Immature natural killer cell (primary cell): ENCODE measurements at regions not wholly inside any gene's neighbourhood (a gene's known extent, or its start where the extent isn't known, plus 50 kb on each side); places are given as distances from the start of the nearest gene placed in this dataset.
"Not testable (repeated sequence)": the region's sequence is repeated elsewhere in the genome, so short reads cannot be mapped to it uniquely, and the experiment has no call there.

Experiments used
- DNase-seq, 3 donors: peaks; one replicate each; pipeline ENCODE4 v3.0.0; 2022; ENCODE audit warnings: mixed read lengths in 1 of 3
- H3K27ac Mint-ChIP-seq, 6 donors: one replicate each; pipeline ENCODE4 v1.8.0; 2020; ENCODE audit warnings: mixed read lengths in 6 of 6, mild to moderate bottlenecking in 5 of 6, inconsistent platforms in 4 of 6, moderate library complexity in 3 of 6
- H3K27me3 Mint-ChIP-seq, 3 donors: one replicate each; pipeline ENCODE4 v1.8.0; 2020 to 2021; ENCODE audit warnings: low read depth in 3 of 3, mild to moderate bottlenecking in 3 of 3, mixed read lengths in 3 of 3, moderate library complexity in 3 of 3, inconsistent platforms in 1 of 3
- H3K36me3 Mint-ChIP-seq, 3 donors: one replicate each; pipeline ENCODE4 v1.8.0; 2020; ENCODE audit warnings: mixed read lengths in 3 of 3, inconsistent platforms in 2 of 3, mild to moderate bottlenecking in 2 of 3
- H3K4me1 Mint-ChIP-seq, 2 donors: one replicate each; pipeline ENCODE4 v1.8.0; 2020; ENCODE audit warnings: inconsistent platforms in 2 of 2, mild to moderate bottlenecking in 2 of 2, mixed read lengths in 2 of 2, moderate library complexity in 1 of 2
- H3K4me3 Mint-ChIP-seq, 5 donors: one replicate each; pipeline ENCODE4 v1.8.0; 2020; ENCODE audit warnings: mild to moderate bottlenecking in 5 of 5, mixed read lengths in 5 of 5, inconsistent platforms in 3 of 5, moderate library complexity in 3 of 5
- H3K9me3 Mint-ChIP-seq, 6 donors: one replicate each; pipeline ENCODE4 v1.8.0; 2020; ENCODE audit warnings: mild to moderate bottlenecking in 6 of 6, mixed read lengths in 6 of 6, inconsistent platforms in 4 of 6, moderate library complexity in 3 of 6

- peaks cover 0 to 3% (median 0%) of the 10 kb centered on the region in 3 donors for H3K36me3 Mint-ChIP-seq
Observed at GRCh38 chr7:140283472-140283871, 106.7 kb upstream of the KDM7A start.

GRCh38 chr7:140281960-140282359, 105.2 kb upstream of the KDM7A start:
- no peak for DNase-seq
- Mint-ChIP-seq H3K27me3 (peaks cover 0 to 3% (median 2%) of the 10 kb centered on the region in 3 donors), H3K27ac (no peak overlapping the region), H3K36me3 (peaks cover 0 to 3% (median 0%) of the 10 kb centered on the region in 3 donors), H3K4me1 (no peaks in the 10 kb centered on the region), H3K4me3 (no peak overlapping the region), H3K9me3 (no peaks in the 10 kb centered on the region)

More at GRCh38 chr7:140283472-140283871, 106.7 kb upstream of the KDM7A start:
- Mint-ChIP-seq H3K27ac (no peak overlapping the region), H3K9me3 (no peaks in the 10 kb centered on the region), H3K27me3 (peaks cover 0 to 3% (median 2%) of the 10 kb centered on the region in 3 donors), H3K4me3 (no peak overlapping the region), H3K4me1 (no peaks in the 10 kb centered on the region)
- DNase-seq = no peak

GRCh38 chr7:140281255-140281654, 104.5 kb upstream of the KDM7A start:
- no peak for DNase-seq
- Mint-ChIP-seq H3K9me3 (no peaks in the 10 kb centered on the region), H3K4me3 (no peak overlapping the region), H3K27ac (no peak overlapping the region), H3K4me1 (no peaks in the 10 kb centered on the region), H3K36me3 (peaks cover 0 to 3% (median 0%) of the 10 kb centered on the region in 3 donors), H3K27me3 (peaks cover 0 to 3% (median 2%) of the 10 kb centered on the region in 3 donors)

GRCh38 chr7:140276001-140276400, 99.2 kb upstream of the KDM7A start:
- no peak for DNase-seq
- no peaks in the 10 kb centered on the region for H3K4me1 Mint-ChIP-seq
- H3K4me3 Mint-ChIP-seq = no peak overlapping the region
- H3K27me3 Mint-ChIP-seq = peaks cover 0 to 2% (median 1%) of the 10 kb centered on the region in 3 donors
- H3K9me3 Mint-ChIP-seq = no peaks in the 10 kb centered on the region
- H3K36me3 Mint-ChIP-seq = no peaks in the 10 kb centered on the region
- H3K27ac Mint-ChIP-seq = no peak overlapping the region

- no peak overlapping the region for H3K4me3 Mint-ChIP-seq
- no peaks in the 10 kb centered on the region for H3K4me1 Mint-ChIP-seq
- no peaks in the 10 kb centered on the region for H3K9me3 Mint-ChIP-seq
- H3K27ac Mint-ChIP-seq = no peak overlapping the region
- H3K36me3 Mint-ChIP-seq = no peaks in the 10 kb centered on the region
- DNase-seq = no peak
- peaks cover 0 to 1% (median 0%) of the 10 kb centered on the region in 3 donors for H3K27me3 Mint-ChIP-seq
Observed at GRCh38 chr7:140275069-140275965, 98.5 kb upstream of the KDM7A start.

GRCh38 chr7:140273417-140273816, 96.6 kb upstream of the KDM7A start:
- Mint-ChIP-seq H3K36me3 (no peaks in the 10 kb centered on the region), H3K27me3 (no peaks in the 10 kb centered on the region), H3K27ac (no peak overlapping the region), H3K9me3 (no peaks in the 10 kb centered on the region), H3K4me1 (peaks cover 6 to 9% of the 10 kb centered on the region in 2 donors), H3K4me3 (no peak overlapping the region)
- no peak for DNase-seq

GRCh38 chr7:140271643-140271968, 94.8 kb upstream of the KDM7A start:
- not testable (repeated sequence) for H3K4me1 Mint-ChIP-seq, H3K36me3 Mint-ChIP-seq, DNase-seq, H3K4me3 Mint-ChIP-seq, H3K27ac Mint-ChIP-seq, H3K27me3 Mint-ChIP-seq, H3K9me3 Mint-ChIP-seq

GRCh38 chr7:140269004-140269638, 92.3 kb upstream of the KDM7A start:
- H3K27me3 Mint-ChIP-seq = no peaks in the 10 kb centered on the region

GRCh38 chr7:140267381-140268226, 90.8 kb upstream of the KDM7A start:
- H3K36me3 Mint-ChIP-seq = no peaks in the 10 kb centered on the region
- H3K27me3 Mint-ChIP-seq = peaks cover 0 to under 1% (median under 1%) of the 10 kb centered on the region in 3 donors
- H3K9me3 Mint-ChIP-seq = no peaks in the 10 kb centered on the region
- no peak overlapping the region for H3K4me3 Mint-ChIP-seq
- H3K27ac Mint-ChIP-seq = peak overlapping the region in 2 of 6 donors; percentile 49 to 86
- DNase-seq = no peak
- peaks cover 16 to 22% of the 10 kb centered on the region in 2 donors for H3K4me1 Mint-ChIP-seq

More at GRCh38 chr7:140269004-140269638, 92.3 kb upstream of the KDM7A start:
- Mint-ChIP-seq H3K9me3 (no peaks in the 10 kb centered on the region), H3K4me1 (peaks cover 6 to 9% of the 10 kb centered on the region in 2 donors), H3K36me3 (no peaks in the 10 kb centered on the region), H3K4me3 (peak overlapping the region in 2 of 5 donors; percentile 13 to 27), H3K27ac (peak overlapping the region in 5 of 6 donors; percentile 24 to 57 (median 26))
- peak in 1 of 3 donors; percentile 16 for DNase-seq

- DNase-seq = peak; percentile 52 to 63 (median 61)
- Mint-ChIP-seq H3K4me3 (peak overlapping the region; percentile 8 to 71 (median 38)), H3K4me1 (peaks cover 22 to 25% of the 10 kb centered on the region in 2 donors), H3K27me3 (peaks cover 2 to 6% (median 5%) of the 10 kb centered on the region in 3 donors), H3K9me3 (no peaks in the 10 kb centered on the region), H3K36me3 (no peaks in the 10 kb centered on the region), H3K27ac (peak overlapping the region; percentile 60 to 98 (median 88))
Observed at GRCh38 chr7:140263277-140263676, 86.5 kb upstream of the KDM7A start.

GRCh38 chr7:140262242-140262903, 85.6 kb upstream of the KDM7A start:
- H3K36me3 Mint-ChIP-seq = peaks cover 0 to 2% (median 0%) of the 10 kb centered on the region in 3 donors
- peak; percentile 10 to 36 (median 21) for DNase-seq
- peaks cover 22 to 25% of the 10 kb centered on the region in 2 donors for H3K4me1 Mint-ChIP-seq
- peaks cover 2 to 6% (median 5%) of the 10 kb centered on the region in 3 donors for H3K27me3 Mint-ChIP-seq
- H3K9me3 Mint-ChIP-seq = no peaks in the 10 kb centered on the region
- H3K27ac Mint-ChIP-seq = peak overlapping the region; percentile 64 to 98 (median 84)
- peak overlapping the region; percentile 52 to 85 (median 60) for H3K4me3 Mint-ChIP-seq

- Mint-ChIP-seq H3K4me3 (peak overlapping the region in 1 of 5 donors; percentile 45), H3K9me3 (no peaks in the 10 kb centered on the region), H3K27ac (peak overlapping the region in 5 of 6 donors; percentile 43 to 86 (median 65)), H3K36me3 (peaks cover 0 to 6% (median 0%) of the 10 kb centered on the region in 3 donors), H3K27me3 (peaks cover 2 to 6% (median 5%) of the 10 kb centered on the region in 3 donors), H3K4me1 (peaks cover 22 to 25% of the 10 kb centered on the region in 2 donors)
- DNase-seq = peak in 1 of 3 donors; percentile 17
Observed at GRCh38 chr7:140261522-140261921, 84.7 kb upstream of the KDM7A start.

GRCh38 chr7:140261105-140261486, 84.3 kb upstream of the KDM7A start:
- peak overlapping the region in 2 of 6 donors; percentile 43 to 86 for H3K27ac Mint-ChIP-seq
- peaks cover 0 to 6% (median 0%) of the 10 kb centered on the region in 3 donors for H3K36me3 Mint-ChIP-seq
- no peak overlapping the region for H3K4me3 Mint-ChIP-seq
- H3K9me3 Mint-ChIP-seq = no peaks in the 10 kb centered on the region
- peaks cover 22 to 25% of the 10 kb centered on the region in 2 donors for H3K4me1 Mint-ChIP-seq
- peaks cover 2 to 6% (median 5%) of the 10 kb centered on the region in 3 donors for H3K27me3 Mint-ChIP-seq
- DNase-seq = no peak
